Muscle of leg (tissue), 3 donors: ENCODE measurements at regions not wholly inside any gene's neighbourhood (a gene's known extent, or its start where the extent isn't known, plus 50 kb on each side); places are given as distances from the start of the nearest gene placed in this dataset.

Source experiments
- DNase-seq: peaks from one replicate; pipeline ENCODE4 v3.0.0; 2013
- H3K27ac ChIP-seq: one replicate; pipeline ENCODE4 v1.5.1; 2013; ENCODE audit warnings: mild to moderate bottlenecking, low read length, control low read depth
- H3K27me3 ChIP-seq: one replicate; pipeline ENCODE4 v1.6.1; 2013; ENCODE audit warnings: low read length; ENCODE audit not compliant: control insufficient read depth, insufficient read depth
- H3K36me3 ChIP-seq: one replicate; pipeline ENCODE4 v1.6.1; 2013; ENCODE audit warnings: low read length; ENCODE audit not compliant: control insufficient read depth, insufficient read depth
- H3K4me1 ChIP-seq: one replicate; pipeline ENCODE4 v1.6.1; 2013; ENCODE audit warnings: low read length; ENCODE audit not compliant: control insufficient read depth, insufficient read depth
- H3K4me3 ChIP-seq: one replicate; pipeline ENCODE4 v1.5.1; 2013; ENCODE audit warnings: low read length, control low read depth
- H3K9me3 ChIP-seq: replicated peaks from 2 replicates; pipeline ENCODE4 v1.6.1; 2013; ENCODE audit warnings: low read depth, low read length; ENCODE audit not compliant: control insufficient read depth
- WGBS: methylation state at CpG from one replicate; pipeline ENCODE4 v1.1.5; 2013; ENCODE audit warnings: missing lambda C conversion rate; ENCODE audit not compliant: insufficient coverage; 5-methylcytosine and 5-hydroxymethylcytosine counted together

- Histone ChIP-seq H3K9me3 (no peaks in the 10 kb centered on the region), H3K4me1 (no peaks in the 10 kb centered on the region), H3K27me3 (no peaks in the 10 kb centered on the region), H3K36me3 (no peaks in the 10 kb centered on the region), H3K27ac (no peak overlapping the region), H3K4me3 (no peak overlapping the region)
- WGBS, result no CpG with 5 or more reads among the region's 6 CpGs
- no peak for DNase-seq
Measured at GRCh38 chr2:139864821-139865302, 1084.7 kb upstream of the NXPH2 start.

GRCh38 chr2:139854769-139855483 is 1074.7 kb upstream of the NXPH2 start:
- H3K27ac ChIP-seq, result no peak overlapping the region
- DNase-seq, result no peak

DNA sequence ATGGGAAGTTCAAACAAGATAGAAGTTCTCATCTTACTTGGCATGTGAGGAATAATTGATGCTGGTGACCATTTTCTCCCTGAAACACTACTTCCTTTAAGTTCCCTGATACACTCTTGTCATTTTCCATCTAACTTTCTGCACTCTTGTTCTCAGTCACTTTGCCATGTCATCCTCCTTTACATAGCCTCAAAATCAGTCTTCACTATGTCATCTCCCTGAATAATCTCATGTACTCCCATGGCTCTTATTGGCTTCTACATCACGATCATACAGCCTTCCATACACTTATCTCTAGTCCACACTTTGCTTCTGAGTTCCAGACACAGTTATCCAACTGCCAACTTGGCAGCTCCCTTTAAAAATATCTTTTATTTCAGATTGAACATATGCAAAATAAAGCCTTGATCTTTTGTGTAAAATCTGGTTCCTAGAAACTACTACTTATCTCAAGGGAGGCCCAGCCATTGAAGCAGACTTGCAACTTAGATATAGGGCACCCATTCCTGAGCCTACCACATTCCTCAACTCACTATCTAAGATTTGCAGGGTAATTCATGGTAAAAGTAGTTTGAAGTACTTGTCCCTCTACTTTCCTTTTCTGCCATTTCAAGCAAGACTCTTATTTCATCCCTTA is 1070.2 kb upstream of the NXPH2 start:
- Histone ChIP-seq H3K27ac (no peak overlapping the region), H3K9me3 (no peaks in the 10 kb centered on the region), H3K36me3 (no peaks in the 10 kb centered on the region), H3K27me3 (no peaks in the 10 kb centered on the region), H3K4me3 (no peak overlapping the region), H3K4me1 (no peaks in the 10 kb centered on the region)
- no peak for DNase-seq
- WGBS, result 42% methylated on average over 1 of the region's 1 CpG

More at GRCh38 chr2:139854769-139855483, 1074.7 kb upstream of the NXPH2 start:
- WGBS, result no CpG with 5 or more reads among the region's 3 CpGs
- Histone ChIP-seq H3K9me3 (no peaks in the 10 kb centered on the region), H3K4me1 (no peaks in the 10 kb centered on the region), H3K36me3 (no peaks in the 10 kb centered on the region), H3K4me3 (no peak overlapping the region), H3K27me3 (no peaks in the 10 kb centered on the region)

GRCh38 chr2:139836769-139837168 is 1056.6 kb upstream of the NXPH2 start:
- Histone ChIP-seq H3K4me3 (no peak overlapping the region), H3K9me3 (no peaks in the 10 kb centered on the region), H3K36me3 (no peaks in the 10 kb centered on the region), H3K27me3 (no peaks in the 10 kb centered on the region), H3K4me1 (no peaks in the 10 kb centered on the region), H3K27ac (no peak overlapping the region)
- no CpG with 5 or more reads among the region's 4 CpGs for WGBS
- no peak for DNase-seq

DNA sequence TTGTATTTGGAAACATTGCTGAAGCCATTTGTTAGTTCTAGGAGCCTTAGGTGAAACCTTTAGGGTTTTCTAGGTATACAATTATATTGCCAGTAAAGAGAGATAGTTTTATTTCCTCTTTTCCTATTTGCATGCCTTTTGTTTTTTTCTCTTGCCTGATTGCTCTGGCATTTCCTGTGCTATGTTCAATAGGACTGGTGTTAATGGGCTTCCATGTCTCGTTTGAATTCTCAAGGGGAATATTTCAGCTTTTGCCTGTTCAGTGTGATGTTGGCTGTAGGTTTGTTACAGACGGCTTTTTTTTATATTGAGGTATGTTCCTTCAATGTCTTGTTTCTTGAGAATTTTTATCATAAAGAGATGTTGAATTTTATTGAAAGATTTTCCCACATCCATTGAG is 1054.9 kb upstream of the NXPH2 start:
- no peak for DNase-seq
- WGBS, result no CpG with 5 or more reads among the region's 2 CpGs
- Histone ChIP-seq H3K27me3 (no peaks in the 10 kb centered on the region), H3K9me3 (no peaks in the 10 kb centered on the region), H3K36me3 (no peaks in the 10 kb centered on the region), H3K4me1 (no peaks in the 10 kb centered on the region), H3K4me3 (no peak overlapping the region), H3K27ac (no peak overlapping the region)

GRCh38 chr2:139828011-139828410 is 1047.8 kb upstream of the NXPH2 start:
- no peak for DNase-seq
- WGBS, result no CpG with 5 or more reads among the region's 3 CpGs

GRCh38 chr2:139825726-139826125 is 1045.5 kb upstream of the NXPH2 start:
- no peaks in the 10 kb centered on the region for H3K4me1 ChIP-seq
- WGBS, result 50% methylated on average over 1 of the region's 1 CpG
- no peak for DNase-seq

More at GRCh38 chr2:139828011-139828410, 1047.8 kb upstream of the NXPH2 start:
- H3K4me1 ChIP-seq, result no peaks in the 10 kb centered on the region
- H3K36me3 ChIP-seq, result no peaks in the 10 kb centered on the region
- H3K27ac ChIP-seq, result no peak overlapping the region
- H3K4me3 ChIP-seq, result no peak overlapping the region
- no peaks in the 10 kb centered on the region for H3K9me3 ChIP-seq
- no peaks in the 10 kb centered on the region for H3K27me3 ChIP-seq

GRCh38 chr2:139819273-139819796 is 1039.1 kb upstream of the NXPH2 start:
- Histone ChIP-seq H3K27ac (no peak overlapping the region), H3K36me3 (no peaks in the 10 kb centered on the region), H3K4me3 (no peak overlapping the region), H3K9me3 (no peaks in the 10 kb centered on the region), H3K4me1 (no peaks in the 10 kb centered on the region), H3K27me3 (no peaks in the 10 kb centered on the region)
- WGBS, result 67% methylated on average over 1 of the region's 2 CpGs
- no peak for DNase-seq

More at GRCh38 chr2:139825726-139826125, 1045.5 kb upstream of the NXPH2 start:
- Histone ChIP-seq H3K36me3 (no peaks in the 10 kb centered on the region), H3K9me3 (no peaks in the 10 kb centered on the region), H3K4me3 (no peak overlapping the region), H3K27ac (no peak overlapping the region), H3K27me3 (no peaks in the 10 kb centered on the region)

- Histone ChIP-seq H3K9me3 (no peaks in the 10 kb centered on the region), H3K27ac (no peak overlapping the region), H3K4me1 (no peaks in the 10 kb centered on the region), H3K36me3 (no peaks in the 10 kb centered on the region), H3K4me3 (no peak overlapping the region), H3K27me3 (no peaks in the 10 kb centered on the region)
- no peak for DNase-seq
- WGBS, result 60% methylated on average over 1 of the region's 2 CpGs
Measured at GRCh38 chr2:139814458-139814857, 1034.3 kb upstream of the NXPH2 start.

GRCh38 chr2:139813340-139813739 is 1033.2 kb upstream of the NXPH2 start:
- no peaks in the 10 kb centered on the region for H3K9me3 ChIP-seq
- no peak overlapping the region for H3K27ac ChIP-seq
- 60% methylated on average over 1 of the region's 2 CpGs for WGBS
- no peaks in the 10 kb centered on the region for H3K36me3 ChIP-seq
- no peaks in the 10 kb centered on the region for H3K4me1 ChIP-seq
- DNase-seq, result no peak
- no peaks in the 10 kb centered on the region for H3K27me3 ChIP-seq
- no peak overlapping the region for H3K4me3 ChIP-seq
